Mesendoderm (in vitro differentiated cells): ENCODE measurements at regions not wholly inside any gene's neighbourhood (a gene's known extent, or its start where the extent isn't known, plus 50 kb on each side); places are given as distances from the start of the nearest gene placed in this dataset.
"Not testable (repeated sequence)": the region's sequence is repeated elsewhere in the genome, so short reads cannot be mapped to it uniquely, and the experiment has no call there.

Experiments
- DNase-seq: peaks from one replicate; pipeline ENCODE4 v3.0.0; 2013
- H2AK5ac ChIP-seq: 2 replicates; pipeline ENCODE4 v1.6.1; 2013; ENCODE audit warnings: low read length, inconsistent platforms
- H2BK120ac ChIP-seq: 2 replicates; pipeline ENCODE4 v1.6.1; 2013; ENCODE audit warnings: low read depth, mild to moderate bottlenecking, low read length, moderate library complexity, mixed read lengths
- H2BK15ac ChIP-seq: replicated peaks from 2 replicates; pipeline ENCODE4 v1.6.1; 2013; ENCODE audit warnings: low read depth, mild to moderate bottlenecking, moderate library complexity
- H2BK5ac ChIP-seq: 2 replicates; pipeline ENCODE4 v1.6.1; 2013; ENCODE audit warnings: low read length, inconsistent platforms
- H3K18ac ChIP-seq: 2 replicates; pipeline ENCODE4 v1.6.1; 2013; ENCODE audit warnings: mild to moderate bottlenecking, low read length, mixed read lengths
- H3K23ac ChIP-seq: one replicate; pipeline ENCODE4 v1.6.1; 2013; ENCODE audit warnings: low read length
- H3K27ac ChIP-seq: 2 replicates; pipeline ENCODE4 v1.5.1; 2013; ENCODE audit warnings: low read depth, mild to moderate bottlenecking, inconsistent platforms, low read length, moderate library complexity
- H3K27me3 ChIP-seq: 2 replicates; pipeline ENCODE4 v1.6.1; 2013; ENCODE audit warnings: low read length, control low read depth, mild to moderate bottlenecking, inconsistent platforms; ENCODE audit not compliant: insufficient read depth, poor library complexity
- H3K36me3 ChIP-seq: 2 replicates; pipeline ENCODE4 v1.6.1; 2013; ENCODE audit warnings: low read length, inconsistent platforms; ENCODE audit not compliant: control insufficient read depth, insufficient read depth
- H3K4ac ChIP-seq: one replicate; pipeline ENCODE4 v1.6.1; 2013; ENCODE audit warnings: low read depth, mild to moderate bottlenecking, low read length, moderate library complexity
- H3K4me1 ChIP-seq: 2 replicates; pipeline ENCODE4 v1.6.1; 2013; ENCODE audit warnings: low read depth, low read length, inconsistent platforms; ENCODE audit not compliant: control insufficient read depth
- H3K4me2 ChIP-seq: 2 replicates; pipeline ENCODE4 v1.6.1; 2013; ENCODE audit warnings: low read length
- H3K4me3 ChIP-seq: 2 replicates; pipeline ENCODE4 v1.5.1; 2013; ENCODE audit warnings: mild to moderate bottlenecking, low read length
- H3K56ac ChIP-seq: one replicate; pipeline ENCODE4 v1.6.1; 2013; ENCODE audit warnings: low read length
- H3K79me1 ChIP-seq: 2 replicates; pipeline ENCODE4 v1.6.1; 2013; ENCODE audit warnings: low read length, inconsistent platforms
- H3K79me2 ChIP-seq: 2 replicates; pipeline ENCODE4 v1.6.1; 2013; ENCODE audit warnings: mild to moderate bottlenecking, low read length; ENCODE audit not compliant: control insufficient read depth, insufficient read depth
- H3K9ac ChIP-seq: 2 replicates; pipeline ENCODE4 v1.6.1; 2013; ENCODE audit warnings: low read length, inconsistent platforms
- H4K5ac ChIP-seq: one replicate; pipeline ENCODE4 v1.6.1; 2013; ENCODE audit warnings: low read length
- H4K8ac ChIP-seq: one replicate; pipeline ENCODE4 v1.6.1; 2013; ENCODE audit warnings: low read depth, mild to moderate bottlenecking, control low read depth, low read length, moderate library complexity
- WGBS: extraction: QIAGEN DNeasy Blood & Tissue Kit; methylation state at CpG from one replicate; pipeline ENCODE4 v1.1.7; 2013; ENCODE audit warnings: low lambda C conversion rate, missing lambda C conversion rate; ENCODE audit not compliant: insufficient coverage; ENCODE audit errors: extremely low coverage; 5-methylcytosine and 5-hydroxymethylcytosine counted together

- H3K79me1 ChIP-seq, H2AK5ac ChIP-seq, H3K9ac ChIP-seq, H2BK5ac ChIP-seq, H4K8ac ChIP-seq, H3K4me2 ChIP-seq, H2BK15ac ChIP-seq, H4K5ac ChIP-seq, H3K27me3 ChIP-seq, H3K56ac ChIP-seq, H3K36me3 ChIP-seq, H2BK120ac ChIP-seq, H3K4ac ChIP-seq, H3K4me3 ChIP-seq, H3K27ac ChIP-seq, DNase-seq, H3K18ac ChIP-seq, H3K23ac ChIP-seq, H3K4me1 ChIP-seq, H3K79me2 ChIP-seq: not testable (repeated sequence)
- WGBS, result no CpG with 5 or more reads among the region's 6 CpGs
These were observed 81.3 kb upstream of the HIVEP1 start for GRCh38 chr6:11930834-11931233.

GRCh38 chr6:11930240-11930639 lies 81.9 kb upstream of the HIVEP1 start:
- Histone ChIP-seq H3K4me3 (no peak overlapping the region), H3K4me1 (no peaks in the 10 kb centered on the region), H4K8ac (no peak overlapping the region), H3K4me2 (no peak overlapping the region), H3K27me3 (no peaks in the 10 kb centered on the region), H2BK120ac (no peak overlapping the region), H4K5ac (no peak overlapping the region), H3K79me2 (no peaks in the 10 kb centered on the region), H2BK5ac (no peak overlapping the region), H3K9ac (no peak overlapping the region), H2AK5ac (no peak overlapping the region), H3K79me1 (no peaks in the 10 kb centered on the region), H3K27ac (no peak overlapping the region), H3K56ac (no peak overlapping the region), H3K36me3 (no peaks in the 10 kb centered on the region), H2BK15ac (no peak overlapping the region), H3K18ac (no peak overlapping the region), H3K23ac (no peak overlapping the region), H3K4ac (no peak overlapping the region)
- DNase-seq, result no peak
- no CpG with 5 or more reads among the region's 2 CpGs for WGBS

- no peak overlapping the region for H4K5ac ChIP-seq
- H4K8ac ChIP-seq, result no peak overlapping the region
- H3K56ac ChIP-seq, result no peak overlapping the region
- H2AK5ac ChIP-seq, result no peak overlapping the region
- no peak overlapping the region for H3K27ac ChIP-seq
- no peak overlapping the region for H3K18ac ChIP-seq
- no peaks in the 10 kb centered on the region for H3K79me2 ChIP-seq
- H2BK5ac ChIP-seq, result no peak overlapping the region
- H3K79me1 ChIP-seq, result no peaks in the 10 kb centered on the region
- no peak for DNase-seq
- no peaks in the 10 kb centered on the region for H3K4me1 ChIP-seq
- no peak overlapping the region for H3K4ac ChIP-seq
- H3K27me3 ChIP-seq, result no peaks in the 10 kb centered on the region
- no peak overlapping the region for H3K9ac ChIP-seq
- H3K4me2 ChIP-seq, result no peak overlapping the region
- no peak overlapping the region for H2BK120ac ChIP-seq
- H3K23ac ChIP-seq, result no peak overlapping the region
- whole genome bisulfite sequencing, result no CpG with 5 or more reads among the region's 8 CpGs
- H2BK15ac ChIP-seq, result no peak overlapping the region
- no peak overlapping the region for H3K4me3 ChIP-seq
- no peaks in the 10 kb centered on the region for H3K36me3 ChIP-seq
These were observed 82.8 kb upstream of the HIVEP1 start for GRCh38 chr6:11929241-11929835.

GRCh38 chr6:11926594-11927407 lies 85.3 kb upstream of the HIVEP1 start:
- no peak overlapping the region for H3K4ac ChIP-seq
- no peak overlapping the region for H3K56ac ChIP-seq
- H2AK5ac ChIP-seq, result no peak overlapping the region
- H3K4me1 ChIP-seq, result no peaks in the 10 kb centered on the region
- no peak overlapping the region for H4K8ac ChIP-seq
- H3K23ac ChIP-seq, result no peak overlapping the region
- no peak overlapping the region for H3K9ac ChIP-seq
- H3K79me1 ChIP-seq, result no peaks in the 10 kb centered on the region
- no peak overlapping the region for H4K5ac ChIP-seq
- no peak overlapping the region for H2BK15ac ChIP-seq
- H3K27ac ChIP-seq, result no peak overlapping the region
- H3K18ac ChIP-seq, result no peak overlapping the region
- WGBS, result no CpG with 5 or more reads among the region's 2 CpGs
- no peak overlapping the region for H2BK120ac ChIP-seq
- DNase-seq, result no peak
- H2BK5ac ChIP-seq, result no peak overlapping the region
- no peaks in the 10 kb centered on the region for H3K36me3 ChIP-seq
- H3K27me3 ChIP-seq, result no peaks in the 10 kb centered on the region
- H3K4me2 ChIP-seq, result no peak overlapping the region
- no peak overlapping the region for H3K4me3 ChIP-seq
- H3K79me2 ChIP-seq, result no peaks in the 10 kb centered on the region

- H3K27ac ChIP-seq, result no peak overlapping the region
- no peak overlapping the region for H2AK5ac ChIP-seq
- H3K27me3 ChIP-seq, result no peaks in the 10 kb centered on the region
- no peak overlapping the region for H3K4me3 ChIP-seq
- H3K79me1 ChIP-seq, result no peaks in the 10 kb centered on the region
- no peak for DNase-seq
- WGBS, result no CpG with 5 or more reads among the region's 9 CpGs
- H4K5ac ChIP-seq, result no peak overlapping the region
- no peak overlapping the region for H2BK120ac ChIP-seq
- H2BK5ac ChIP-seq, result no peak overlapping the region
- no peak overlapping the region for H2BK15ac ChIP-seq
- no peak overlapping the region for H3K9ac ChIP-seq
- H3K4ac ChIP-seq, result no peak overlapping the region
- no peak overlapping the region for H3K23ac ChIP-seq
- H3K79me2 ChIP-seq, result no peaks in the 10 kb centered on the region
- no peak overlapping the region for H3K18ac ChIP-seq
- H3K4me2 ChIP-seq, result no peak overlapping the region
- H3K56ac ChIP-seq, result no peak overlapping the region
- no peaks in the 10 kb centered on the region for H3K36me3 ChIP-seq
- no peaks in the 10 kb centered on the region for H3K4me1 ChIP-seq
- no peak overlapping the region for H4K8ac ChIP-seq
These were observed 86.3 kb upstream of the HIVEP1 start for GRCh38 chr6:11925805-11926204.
